Activated CD4-positive, alpha-beta T cell treated with anti-CD3 and anti-CD28 coated beads, Interleukin-2, amount 50 U/mL, for 4 hours (primary cell): ENCODE measurements at regions not wholly inside any gene's neighbourhood (a gene's known extent, or its start where the extent isn't known, plus 50 kb on each side); places are given as distances from the start of the nearest gene placed in this dataset.

ENCODE experiments used
- DNase-seq, 2 experiments: peaks; one replicate each; pipeline ENCODE4 v3.0.0-alpha.2; 2020

DNA sequence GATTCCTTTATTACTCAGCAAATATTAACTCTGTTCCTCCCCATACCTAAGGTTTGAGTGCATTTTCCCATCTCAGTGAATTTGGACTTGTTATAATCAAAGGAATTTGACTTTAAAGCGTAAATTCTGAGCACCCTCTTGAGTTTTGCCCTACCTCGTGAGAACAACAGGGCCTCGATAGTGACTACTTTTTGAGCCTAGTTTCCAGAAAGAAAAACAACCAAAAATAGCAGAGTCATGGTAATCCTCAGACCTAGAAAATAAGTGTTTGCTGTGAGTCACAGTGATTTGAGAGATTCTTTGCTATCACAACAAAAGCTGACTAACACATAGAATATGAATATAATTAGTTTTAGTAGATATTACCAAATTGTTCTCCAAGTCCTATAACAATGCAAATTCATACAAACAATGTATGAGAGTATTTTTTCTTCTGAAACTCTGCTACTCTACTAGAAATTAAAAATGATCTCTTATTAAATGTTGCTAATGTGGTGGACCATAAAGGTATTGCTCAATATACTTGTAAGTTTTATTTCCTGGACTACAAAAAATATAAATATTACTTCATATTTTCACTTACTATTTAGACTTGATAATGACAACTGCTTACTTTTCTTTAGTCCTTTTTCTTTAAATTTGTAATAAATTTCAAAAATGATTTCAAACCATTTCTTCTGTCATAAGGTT, 759.7 kb downstream of the BRINP1 start:
- no peak for DNase-seq

DNA sequence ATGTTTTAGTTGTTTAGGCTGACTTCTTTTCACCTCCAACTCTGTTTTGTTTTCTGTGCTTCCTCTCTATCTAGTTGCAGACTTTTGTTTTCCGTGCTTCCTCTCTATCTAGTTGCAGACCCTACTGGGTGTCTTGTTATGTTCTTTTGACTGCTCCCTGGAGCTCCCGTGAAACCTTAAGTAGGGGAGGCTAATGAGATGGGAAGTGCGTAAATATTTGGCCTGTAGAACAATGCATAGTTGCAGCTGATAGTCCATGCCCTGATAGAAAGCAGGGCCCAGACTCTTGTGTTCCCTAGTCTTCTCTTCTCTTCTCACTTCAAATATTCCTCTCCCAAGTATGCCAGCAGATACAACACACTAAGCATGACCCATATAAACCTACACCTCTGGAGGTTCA, 757.0 kb downstream of the BRINP1 start:
- DNase-seq: no peak

DNA sequence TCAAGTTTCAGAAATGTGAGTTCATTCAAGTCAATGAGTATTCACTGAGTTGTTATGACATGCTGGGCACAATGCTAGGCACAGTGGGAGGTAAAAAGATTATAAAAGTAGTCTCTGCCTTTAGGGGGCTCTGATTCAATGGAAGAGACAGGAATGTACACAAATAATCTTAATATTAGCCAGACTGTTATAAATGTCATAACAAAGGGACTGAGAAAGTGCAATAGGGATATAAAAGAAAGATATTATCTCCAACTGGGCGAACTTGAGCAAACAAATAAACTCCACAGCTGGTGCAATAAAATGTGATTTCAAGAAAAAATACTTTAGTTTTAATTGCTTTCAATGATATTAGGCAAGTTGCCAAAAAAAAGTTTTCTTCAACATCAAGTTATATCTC, 755.2 kb downstream of the BRINP1 start:
- DNase-seq: no peak

DNA sequence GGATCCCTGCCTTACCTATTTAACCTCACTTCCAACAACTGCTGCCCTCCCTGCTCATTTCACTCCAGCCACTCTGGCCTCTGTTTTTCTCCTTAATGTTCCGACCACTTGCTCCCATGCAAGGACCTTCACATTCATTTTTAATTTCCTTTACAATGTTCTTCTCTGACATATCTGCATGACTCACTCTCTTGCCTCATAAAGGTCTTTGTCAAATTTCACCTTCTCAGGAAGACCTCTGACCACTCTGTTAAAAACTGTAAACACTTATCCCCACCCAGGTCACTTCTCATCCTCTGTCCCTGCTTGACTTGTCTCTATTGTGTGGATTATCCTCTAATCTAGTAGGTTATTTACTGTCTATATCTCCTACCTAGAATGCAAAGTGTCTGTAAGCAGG, 751.2 kb downstream of the BRINP1 start:
- no peak for DNase-seq

DNA sequence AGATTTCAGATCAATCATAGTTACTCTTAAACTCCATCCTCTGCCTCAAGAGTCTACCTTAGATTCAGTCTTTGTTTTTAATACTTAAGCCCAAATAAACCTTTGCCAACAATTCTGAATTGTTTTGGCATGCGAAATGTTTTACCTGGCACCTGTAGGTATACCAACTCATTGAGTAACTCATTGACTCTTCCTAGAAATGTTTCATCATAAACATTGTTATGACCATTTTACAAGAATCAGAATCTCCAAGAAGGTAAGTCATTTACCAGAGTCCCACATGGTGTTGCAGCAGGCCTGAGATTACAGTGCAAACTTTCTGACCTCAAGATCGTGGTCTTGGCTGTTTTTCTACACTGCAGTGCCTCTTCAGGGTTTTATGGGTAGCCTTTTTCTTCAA, 750.4 kb downstream of the BRINP1 start:
- DNase-seq: no peak

DNA sequence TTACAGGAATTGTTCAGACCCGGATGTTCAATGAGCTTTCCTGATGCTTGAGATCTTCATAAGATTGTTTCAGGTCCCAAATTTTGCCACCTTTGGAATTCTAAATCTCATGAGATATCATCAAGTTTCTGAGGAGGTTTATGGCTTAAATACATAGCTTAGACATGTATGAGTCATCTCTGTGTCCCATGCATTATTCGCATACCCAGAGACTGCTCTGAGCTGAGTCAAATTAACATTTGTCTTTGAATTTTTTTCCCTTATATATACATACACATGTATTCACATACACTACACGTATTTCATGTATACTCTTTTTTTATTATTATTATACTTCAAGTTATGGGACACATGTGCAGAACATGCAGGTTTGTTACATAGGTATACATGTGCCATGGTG, 744.6 kb downstream of the BRINP1 start:
- DNase-seq: no peak

DNA sequence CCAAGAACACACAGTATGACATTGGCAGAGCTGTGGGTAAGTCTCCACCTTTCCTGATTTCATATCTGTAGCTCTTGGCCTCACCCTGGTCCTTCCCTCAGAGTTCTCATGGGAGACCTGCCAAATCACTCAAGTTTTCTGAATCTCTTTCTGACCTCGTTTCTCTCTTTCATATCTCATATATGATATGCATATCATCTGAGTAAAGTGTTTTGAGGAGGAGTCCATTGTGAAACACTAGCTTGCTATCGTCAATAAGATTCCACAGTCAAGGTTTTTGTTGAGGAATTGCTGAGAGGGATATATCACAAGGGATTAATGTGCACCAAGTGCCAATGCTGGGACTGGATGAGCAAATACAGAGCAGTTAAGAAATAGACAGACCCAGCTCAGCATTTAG, 739.2 kb downstream of the BRINP1 start:
- DNase-seq: no peak

- no peak for DNase-seq
Observed at GRCh38 chr9:118630931-118631595, 738.2 kb downstream of the BRINP1 start.

DNA sequence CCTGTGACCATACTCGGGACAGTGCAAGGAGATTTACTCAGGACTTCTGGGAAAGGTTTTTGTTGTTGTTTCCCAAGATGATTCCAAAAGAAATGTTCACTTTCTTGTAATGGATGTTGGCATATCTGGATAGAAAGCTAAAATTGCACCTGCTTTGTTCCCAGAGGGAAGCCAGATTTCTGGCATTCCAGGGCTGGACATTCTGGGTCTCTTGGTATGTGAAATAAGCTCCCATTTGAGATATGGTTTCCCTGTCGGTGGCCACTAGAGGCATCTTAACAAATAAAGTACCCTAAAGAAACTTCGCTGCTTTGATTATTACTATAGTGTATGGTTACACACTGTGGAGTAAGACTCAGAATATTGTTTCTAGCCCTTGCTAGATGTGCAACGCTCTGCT, 737.3 kb downstream of the BRINP1 start:
- DNase-seq: no peak

DNA sequence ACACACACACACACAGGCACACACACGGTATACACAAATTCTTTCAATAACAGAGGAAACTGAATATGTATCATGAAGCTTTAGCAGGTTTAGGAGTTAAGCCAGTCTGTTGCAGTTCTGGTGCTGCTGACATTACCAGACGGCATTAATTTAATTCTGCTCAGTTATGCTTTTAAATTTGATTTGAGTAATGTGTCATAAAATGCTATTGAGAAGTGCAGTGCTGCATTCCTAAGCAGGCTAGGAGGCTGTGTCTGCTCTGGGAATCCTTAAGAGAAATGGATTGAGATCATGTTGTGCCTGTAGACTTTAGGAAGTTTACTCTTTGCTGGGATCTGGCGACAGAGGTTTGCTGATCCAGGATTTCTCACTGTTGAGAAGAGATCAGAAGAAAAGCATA, 733.8 kb downstream of the BRINP1 start:
- no peak for DNase-seq

DNA sequence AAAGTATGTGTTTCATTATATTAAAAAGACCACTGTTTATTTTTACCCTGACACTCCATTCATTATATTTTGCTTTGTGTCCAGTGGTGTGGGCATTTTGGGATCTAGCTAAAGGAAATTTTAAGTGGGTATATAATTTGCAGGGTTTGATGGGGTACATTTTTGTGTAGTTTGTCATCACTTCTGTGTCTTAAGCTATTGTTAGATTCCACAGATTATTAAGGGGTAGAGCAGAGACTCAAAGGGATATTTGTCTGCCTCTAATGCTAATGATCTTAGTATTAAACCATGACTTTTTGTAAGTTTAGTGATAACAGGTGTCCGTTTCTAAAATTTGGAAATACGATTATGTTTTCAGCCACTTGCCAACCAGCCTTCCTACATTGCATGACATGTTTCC, 731.6 kb downstream of the BRINP1 start:
- DNase-seq: no peak

DNA sequence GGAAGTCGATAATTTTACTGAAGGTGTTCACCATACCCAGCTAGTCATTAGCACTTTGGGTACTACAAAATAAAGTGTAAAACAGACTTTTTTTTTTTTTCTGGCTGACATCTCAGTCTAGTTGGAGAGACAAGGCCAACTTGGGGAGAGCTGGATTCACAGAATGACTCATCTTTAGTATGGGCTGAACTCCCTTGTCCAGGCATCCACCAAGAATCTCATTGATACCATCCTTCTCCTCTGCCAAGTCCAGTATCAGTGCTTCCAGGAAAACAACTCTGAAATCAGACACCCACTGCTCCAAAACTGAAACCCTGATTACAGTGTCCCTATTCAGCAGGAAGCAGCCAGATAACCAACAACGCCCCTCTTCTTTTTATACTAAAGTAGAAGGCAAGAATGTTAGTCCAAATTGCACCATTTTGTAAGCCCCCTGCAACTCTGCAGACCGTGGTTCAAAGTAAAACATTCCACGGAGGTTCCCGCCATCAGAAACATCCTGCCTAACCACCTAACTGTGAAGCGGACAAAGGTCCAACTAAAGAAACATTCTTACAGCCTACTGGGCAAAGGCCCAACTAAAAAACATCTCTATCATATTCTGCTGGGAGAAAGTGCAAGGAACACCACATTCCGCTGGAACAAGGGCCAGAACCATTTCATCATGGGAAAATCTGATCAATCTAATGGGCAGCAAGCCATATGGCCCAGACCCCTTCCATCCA, 728.2 kb downstream of the BRINP1 start:
- no peak for DNase-seq

- DNase-seq: no peak
Observed at GRCh38 chr9:118643118-118643517, 726.1 kb downstream of the BRINP1 start.

DNA sequence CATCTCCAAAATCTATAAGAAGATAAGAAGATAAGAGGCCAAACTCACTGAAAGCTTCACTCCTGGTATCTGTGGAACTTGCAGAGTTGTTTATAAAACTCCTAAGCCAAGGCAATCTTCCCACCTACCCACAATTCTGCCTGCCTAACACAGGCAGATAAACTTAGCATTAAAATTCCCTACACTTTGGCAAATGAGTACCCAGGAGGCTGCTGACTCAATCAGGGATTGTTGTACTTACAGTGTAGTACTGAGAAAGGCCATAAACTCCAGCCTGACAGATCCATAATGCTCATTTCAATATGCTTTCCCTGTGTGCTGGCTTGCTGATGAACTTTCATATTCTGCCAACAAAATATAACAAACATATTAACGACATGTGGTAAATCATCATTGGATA, 725.2 kb downstream of the BRINP1 start:
- DNase-seq: no peak

DNA sequence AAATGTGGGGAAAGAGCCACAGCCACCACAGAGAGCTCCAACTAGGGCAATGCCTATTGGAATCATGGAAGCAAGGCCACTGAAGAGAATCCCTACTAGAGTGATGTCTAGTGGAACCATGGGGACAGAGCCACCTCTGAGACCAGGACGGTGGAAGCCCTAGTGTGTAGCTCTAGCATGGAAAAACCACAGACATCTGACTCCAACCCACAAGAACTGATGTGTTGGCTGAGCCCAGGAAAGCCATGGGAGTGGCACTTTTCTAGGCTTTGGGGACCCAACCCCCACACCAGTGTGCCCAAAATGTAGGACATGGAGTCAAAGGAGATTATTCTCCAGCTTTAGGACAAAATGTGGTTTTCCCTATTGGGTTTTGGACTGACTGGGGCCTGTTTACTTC, 721.9 kb downstream of the BRINP1 start:
- no peak for DNase-seq

DNA sequence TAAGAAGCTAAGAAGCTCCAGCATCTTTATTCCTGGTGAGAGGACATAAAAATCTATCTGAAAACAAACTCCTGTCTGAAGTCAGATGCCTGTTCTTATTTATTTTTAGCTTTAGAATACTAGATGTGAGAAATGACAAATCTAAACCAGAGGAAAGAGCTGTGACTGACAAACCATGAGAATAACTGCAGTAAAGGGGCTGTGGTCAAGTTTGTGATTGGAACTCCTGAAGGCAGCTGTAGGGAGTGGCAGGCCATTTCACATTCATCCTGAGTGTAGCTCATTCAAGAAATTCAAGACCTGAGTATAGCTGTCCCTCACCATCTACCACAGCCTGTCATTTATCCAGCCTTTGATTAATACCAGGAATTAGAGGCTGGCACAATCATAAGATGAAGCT, 718.8 kb downstream of the BRINP1 start:
- no peak for DNase-seq

DNA sequence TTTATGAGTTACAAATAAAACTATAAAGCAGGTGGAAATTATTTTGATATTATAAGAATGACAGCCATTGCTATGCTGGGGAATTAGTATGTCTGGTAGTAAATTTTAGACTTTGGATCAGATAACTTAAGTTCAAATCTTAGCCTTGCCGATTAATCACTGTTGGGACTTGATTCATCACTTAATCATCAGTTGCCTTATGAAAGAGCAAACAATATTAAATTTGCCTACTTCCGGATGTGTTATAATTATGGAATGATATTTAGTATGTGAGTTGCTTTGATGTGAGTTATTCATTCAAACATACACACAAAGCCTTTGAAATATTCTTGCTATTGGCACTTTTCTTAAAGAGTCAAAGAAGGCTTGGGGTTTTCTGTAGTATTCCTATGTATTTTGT, 717.7 kb downstream of the BRINP1 start:
- DNase-seq: no peak

DNA sequence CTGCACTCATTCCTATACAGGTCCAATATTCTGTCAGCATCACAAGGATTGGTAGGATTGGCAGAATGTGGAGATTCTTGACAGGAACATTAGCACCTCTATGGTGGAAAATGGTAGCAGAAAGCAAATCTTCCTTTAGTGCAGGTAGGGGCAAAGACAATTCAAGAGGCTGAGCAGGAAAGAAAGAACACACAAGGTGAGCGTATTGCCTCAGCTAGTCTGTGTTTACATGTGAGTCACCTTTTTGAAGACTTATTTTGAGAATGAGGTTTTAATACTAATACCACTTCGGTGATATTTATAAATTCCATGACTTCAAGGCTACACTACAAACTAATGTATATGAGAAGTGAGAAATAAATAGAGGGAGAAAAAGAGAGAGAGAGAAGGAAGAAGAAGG, 717.0 kb downstream of the BRINP1 start:
- DNase-seq: no peak

DNA sequence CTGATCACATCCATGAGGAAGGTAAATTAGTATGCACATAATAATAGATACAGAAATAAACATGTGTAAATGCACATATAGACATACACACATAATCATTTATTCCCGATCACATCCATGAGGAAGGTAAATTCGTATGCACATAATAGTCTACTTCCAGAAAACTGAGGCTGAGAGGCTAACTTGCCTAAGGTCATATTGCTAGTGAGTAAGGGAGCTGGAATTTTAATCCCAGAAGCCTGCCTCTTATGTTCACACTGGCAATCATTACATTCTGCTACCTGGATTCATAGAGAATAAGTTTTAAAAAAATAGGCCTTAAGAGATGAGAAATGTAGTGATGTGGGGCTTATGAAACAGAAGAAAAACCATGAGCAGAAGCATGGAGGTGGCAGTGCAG, 716.3 kb downstream of the BRINP1 start:
- DNase-seq: no peak

- DNase-seq: no peak
Observed at GRCh38 chr9:118659011-118659410, 710.2 kb downstream of the BRINP1 start.

- DNase-seq: no peak
Observed at GRCh38 chr9:118665226-118665919, 703.9 kb downstream of the BRINP1 start.

- DNase-seq: no peak
Observed at GRCh38 chr9:118670011-118670953, 699.0 kb downstream of the BRINP1 start.

DNA sequence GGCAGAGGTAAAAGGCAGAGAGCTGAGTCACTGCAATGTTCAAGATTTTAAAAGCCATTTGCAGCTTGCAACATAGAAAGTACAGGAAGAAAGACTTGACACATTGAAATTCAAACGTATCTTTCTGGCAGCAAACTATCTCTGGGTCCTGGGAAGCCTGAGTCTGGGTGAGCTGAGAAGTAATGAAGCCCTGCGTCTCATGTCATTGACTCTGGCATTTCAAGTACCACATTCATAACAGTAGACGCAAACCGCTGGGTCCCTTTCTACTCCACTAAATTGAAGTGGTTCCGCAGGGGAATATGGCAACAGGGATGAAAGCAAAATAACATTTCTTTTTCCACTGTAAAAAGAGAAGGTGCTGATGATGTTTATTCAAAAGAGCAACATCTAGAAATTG, 694.3 kb downstream of the BRINP1 start:
- DNase-seq: no peak
